ENCODE measurements at regions not wholly inside any gene's neighbourhood (a gene's known extent, or its start where the extent isn't known, plus 50 kb on each side); places are given as distances from the start of the nearest gene placed in this dataset.

GRCh38 chr3:162353414-162353813, 856.8 kb downstream of the OTOL1 start:
- H3K9me3 ChIP-seq (ENCODE audit: control insufficient read depth in 4 of 4, insufficient read depth in 3 of 4, low read length in 3 of 4): no peaks in the 10 kb centered on the region
- ATAC-seq (ENCODE audit: insufficient read depth, low FRiP score) (no peak), DNase-seq (no peak)
- H3K9ac ChIP-seq (ENCODE audit: insufficient read depth in 1 of 2, low read length in 2 of 2): no peak overlapping the region
- H3K27me3 ChIP-seq (ENCODE audit: control insufficient read depth in 3 of 3, insufficient read depth in 3 of 3, low read length in 2 of 3): peaks cover 0 to 6% (median 6%) of the 10 kb centered on the region in 3 donors
- H3K36me3 ChIP-seq (ENCODE audit: control insufficient read depth in 4 of 4, insufficient read depth in 4 of 4, low read length in 4 of 4): no peaks in the 10 kb centered on the region
- H3K4me3 ChIP-seq: no peak overlapping the region
- peaks cover 0 to 2% (median 0%) of the 10 kb centered on the region in 5 donors for H3K4me1 ChIP-seq (ENCODE audit: control insufficient read depth in 5 of 5, insufficient read depth in 5 of 5, low read length in 5 of 5)
- TF ChIP-seq CTCF (IDR thresholded peaks at IDR 0.05; ENCODE audit: control extremely low read depth, extremely low read depth): no peak
- no peak overlapping the region for H3K27ac ChIP-seq (ENCODE audit: low read depth in 1 of 2, low read length in 1 of 2)
- WGBS, 2 donors: 16 to 28% methylated on average over 2 of the region's 2 CpGs

GRCh38 chr3:162354356-162354755, 857.7 kb downstream of the OTOL1 start:
- ATAC-seq (ENCODE audit: insufficient read depth, low FRiP score): no peak
- no peak for DNase-seq
- no peaks in the 10 kb centered on the region for H3K4me1 ChIP-seq (ENCODE audit: control insufficient read depth in 5 of 5, insufficient read depth in 5 of 5, low read length in 5 of 5)
- no peaks in the 10 kb centered on the region for H3K36me3 ChIP-seq (ENCODE audit: control insufficient read depth in 4 of 4, insufficient read depth in 4 of 4, low read length in 4 of 4)
- 77 to 79% methylated on average over 1 of the region's 1 CpG for WGBS, 2 donors
- no peaks in the 10 kb centered on the region for H3K9me3 ChIP-seq (ENCODE audit: control insufficient read depth in 4 of 4, insufficient read depth in 3 of 4, low read length in 3 of 4)
- no peak overlapping the region for H3K27ac ChIP-seq (ENCODE audit: low read depth in 1 of 2, low read length in 1 of 2)
- H3K27me3 ChIP-seq (ENCODE audit: control insufficient read depth in 3 of 3, insufficient read depth in 3 of 3, low read length in 2 of 3): peaks cover 0 to 14% (median 6%) of the 10 kb centered on the region in 3 donors
- H3K4me3 ChIP-seq: no peak overlapping the region
- no peak overlapping the region for H3K9ac ChIP-seq (ENCODE audit: insufficient read depth in 1 of 2, low read length in 2 of 2)
- TF ChIP-seq CTCF (IDR thresholded peaks at IDR 0.05; ENCODE audit: control extremely low read depth, extremely low read depth): no peak

- ATAC-seq (ENCODE audit: insufficient read depth, low FRiP score): no peak
These were observed 868.6 kb downstream of the OTOL1 start for GRCh38 chr3:162365066-162365719.

More at GRCh38 chr3:162365066-162365719, 868.6 kb downstream of the OTOL1 start:
- no peak for DNase-seq
- no peak for TF ChIP-seq CTCF (IDR thresholded peaks at IDR 0.05; ENCODE audit: control extremely low read depth, extremely low read depth)
- 66 to 77% methylated on average over 4 of the region's 4 CpGs for WGBS, 2 donors
- Histone ChIP-seq H3K4me3 (no peak overlapping the region), H3K27ac (ENCODE audit: low read depth in 1 of 2, low read length in 1 of 2) (no peak overlapping the region), H3K4me1 (ENCODE audit: control insufficient read depth in 5 of 5, insufficient read depth in 5 of 5, low read length in 5 of 5) (peaks cover 0 to 30% (median 5%) of the 10 kb centered on the region in 5 donors), H3K9me3 (ENCODE audit: control insufficient read depth in 4 of 4, insufficient read depth in 3 of 4, low read length in 3 of 4) (no peaks in the 10 kb centered on the region), H3K27me3 (ENCODE audit: control insufficient read depth in 3 of 3, insufficient read depth in 3 of 3, low read length in 2 of 3) (no peaks in the 10 kb centered on the region), H3K9ac (ENCODE audit: insufficient read depth in 1 of 2, low read length in 2 of 2) (no peak overlapping the region), H3K36me3 (ENCODE audit: control insufficient read depth in 4 of 4, insufficient read depth in 4 of 4, low read length in 4 of 4) (no peaks in the 10 kb centered on the region)
